Thoracic aorta (tissue), 2 donors: ENCODE measurements at regions not wholly inside any gene's neighbourhood (a gene's known extent, or its start where the extent isn't known, plus 50 kb on each side); places are given as distances from the start of the nearest gene placed in this dataset.

ENCODE experiments used
- ATAC-seq: fragments of 150-250 bp; one replicate; pipeline ENCODE4 v1.8.0; 2017; ENCODE audit warnings: low read depth; ENCODE audit not compliant: insufficient number of reproducible peaks, low FRiP score
- DNase-seq: peaks from one replicate; pipeline ENCODE4 v3.0.0-alpha.2; 2020; ENCODE audit warnings: low spot score
- H3K27ac ChIP-seq, 2 donors: fragments of 200-600 bp; sonication (generic); 1 replicate in 1 of 2; 2 replicates in 1 of 2; pipeline ENCODE4 v1.5.1; 2016; ENCODE audit warnings: mild to moderate bottlenecking in 2 of 2, moderate library complexity in 2 of 2
- H3K27me3 ChIP-seq: fragments of 200-600 bp; sonication (generic); replicated peaks from 2 replicates; pipeline ENCODE4 v1.6.0; 2016; ENCODE audit warnings: mild to moderate bottlenecking; ENCODE audit not compliant: insufficient read depth
- H3K36me3 ChIP-seq: fragments of 200-600 bp; sonication (generic); one replicate; pipeline ENCODE4 v1.5.1; 2016
- H3K4me1 ChIP-seq, 2 donors: fragments of 200-600 bp; sonication (generic); 1 replicate in 1 of 2; 2 replicates in 1 of 2; pipeline versions ENCODE4 v1.5.1 to v1.6.0; 2016; ENCODE audit warnings: low read depth in 2 of 2, mild to moderate bottlenecking in 1 of 2; ENCODE audit not compliant: control insufficient read depth in 1 of 2
- H3K4me3 ChIP-seq: fragments of 200-600 bp; sonication (generic); 2 replicates; pipeline ENCODE4 v1.5.1; 2016; ENCODE audit warnings: mild to moderate bottlenecking
- H3K9me3 ChIP-seq: fragments of 200-600 bp; sonication (generic); 2 replicates; pipeline ENCODE4 v1.5.1; 2016
- CTCF ChIP-seq: fragments of 200-600 bp; sonication (generic); IDR thresholded peaks from one replicate; pipeline ENCODE4 v1.5.1; 2019; ENCODE audit warnings: antibody characterized with exemption

- no peak for TF ChIP-seq CTCF
- no peaks in the 10 kb centered on the region for H3K27me3 ChIP-seq
- no peak overlapping the region for H3K27ac ChIP-seq
- no peak overlapping the region for H3K4me3 ChIP-seq
- DNase-seq: no peak
- ATAC-seq: no peak
- H3K36me3 ChIP-seq: no peaks in the 10 kb centered on the region
- H3K4me1 ChIP-seq: no peaks in the 10 kb centered on the region
- no peaks in the 10 kb centered on the region for H3K9me3 ChIP-seq
Observed at GRCh38 chr13:31409678-31410356, 210.0 kb downstream of the B3GLCT start.

- no peaks in the 10 kb centered on the region for H3K4me1 ChIP-seq
- no peak for TF ChIP-seq CTCF
- no peak for ATAC-seq
- DNase-seq: no peak
- H3K4me3 ChIP-seq: no peak overlapping the region
- no peak overlapping the region for H3K27ac ChIP-seq
- H3K36me3 ChIP-seq: no peaks in the 10 kb centered on the region
- no peaks in the 10 kb centered on the region for H3K9me3 ChIP-seq
- H3K27me3 ChIP-seq: no peaks in the 10 kb centered on the region
Observed at GRCh38 chr13:31413516-31413915, 213.7 kb downstream of the B3GLCT start.

- Histone ChIP-seq H3K27ac (no peak overlapping the region), H3K4me3 (no peak overlapping the region), H3K9me3 (no peaks in the 10 kb centered on the region), H3K27me3 (no peaks in the 10 kb centered on the region), H3K4me1 (no peaks in the 10 kb centered on the region), H3K36me3 (no peaks in the 10 kb centered on the region)
- no peak for DNase-seq
- ATAC-seq: no peak
- TF ChIP-seq CTCF: no peak
Observed at GRCh38 chr13:31416066-31416465, 216.3 kb downstream of the B3GLCT start.

GRCh38 chr13:31418186-31418585 is 218.4 kb downstream of the B3GLCT start:
- DNase-seq: no peak
- ATAC-seq: no peak
- no peaks in the 10 kb centered on the region for H3K36me3 ChIP-seq
- H3K9me3 ChIP-seq: no peaks in the 10 kb centered on the region
- TF ChIP-seq CTCF: no peak
- no peak overlapping the region for H3K4me3 ChIP-seq
- no peak overlapping the region for H3K27ac ChIP-seq
- no peaks in the 10 kb centered on the region for H3K27me3 ChIP-seq
- no peaks in the 10 kb centered on the region for H3K4me1 ChIP-seq

GRCh38 chr13:31421756-31422155 is 222.0 kb downstream of the B3GLCT start:
- Histone ChIP-seq H3K9me3 (no peaks in the 10 kb centered on the region), H3K27me3 (no peaks in the 10 kb centered on the region), H3K36me3 (no peaks in the 10 kb centered on the region), H3K27ac (no peak overlapping the region), H3K4me3 (no peak overlapping the region), H3K4me1 (no peaks in the 10 kb centered on the region)
- ATAC-seq (no peak), DNase-seq (no peak)
- no peak for TF ChIP-seq CTCF
